Superior temporal gyrus (tissue), 1 donor: ENCODE measurements at regions not wholly inside any gene's neighbourhood (a gene's known extent, or its start where the extent isn't known, plus 50 kb on each side); places are given as distances from the start of the nearest gene placed in this dataset.
"Not testable (repeated sequence)": the region's sequence is repeated elsewhere in the genome, so short reads cannot be mapped to it uniquely, and the experiment has no call there.

ENCODE experiments used
- DNase-seq: peaks from one replicate; pipeline ENCODE4 v3.0.0-alpha.2; 2016; ENCODE audit errors: extremely low spot score

DNA sequence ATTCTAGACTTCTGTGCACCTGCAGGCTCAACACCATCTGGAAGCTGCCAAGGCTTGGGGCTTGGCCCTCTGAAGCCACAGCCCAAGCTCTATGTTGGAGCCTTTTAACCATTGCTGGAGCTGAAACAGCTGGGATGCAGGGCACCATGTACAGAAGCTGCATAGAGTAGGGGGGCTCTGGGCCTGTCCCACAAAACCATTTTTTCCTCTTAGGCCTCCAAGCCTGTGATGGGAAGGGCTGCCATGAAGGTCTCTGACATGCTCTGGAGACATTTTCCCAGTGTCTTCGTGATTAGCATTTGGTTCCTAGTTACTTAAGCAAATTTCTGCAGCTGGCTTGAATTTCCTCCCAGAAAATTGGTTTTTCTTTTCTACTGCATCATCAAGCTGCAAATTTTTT lies 999.3 kb upstream of the GRIA3 start:
- DNase-seq, result no peak

- no peak for DNase-seq
Measured at GRCh38 chrX:122187069-122187713, 996.9 kb upstream of the GRIA3 start.

DNA sequence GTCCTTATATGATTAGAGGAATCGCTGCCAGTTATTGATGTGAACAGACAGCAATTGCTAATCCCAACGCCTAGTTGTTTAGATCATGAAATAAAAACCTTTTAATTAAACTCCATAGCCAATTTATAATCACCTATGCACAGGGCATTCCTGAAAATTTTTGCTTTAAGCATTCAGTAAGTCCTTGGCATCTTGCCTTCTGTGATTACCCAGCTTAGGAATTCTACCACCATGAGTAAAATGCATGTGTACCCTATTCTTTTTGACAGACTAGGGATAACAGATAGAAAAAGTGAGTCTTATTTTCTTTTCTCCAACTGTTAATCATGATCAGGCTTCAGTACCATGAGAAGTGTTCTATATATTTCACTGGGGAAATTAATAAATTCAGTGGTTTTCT lies 995.3 kb upstream of the GRIA3 start:
- no peak for DNase-seq

GRCh38 chrX:122196343-122196742 lies 987.7 kb upstream of the GRIA3 start:
- no peak for DNase-seq

DNA sequence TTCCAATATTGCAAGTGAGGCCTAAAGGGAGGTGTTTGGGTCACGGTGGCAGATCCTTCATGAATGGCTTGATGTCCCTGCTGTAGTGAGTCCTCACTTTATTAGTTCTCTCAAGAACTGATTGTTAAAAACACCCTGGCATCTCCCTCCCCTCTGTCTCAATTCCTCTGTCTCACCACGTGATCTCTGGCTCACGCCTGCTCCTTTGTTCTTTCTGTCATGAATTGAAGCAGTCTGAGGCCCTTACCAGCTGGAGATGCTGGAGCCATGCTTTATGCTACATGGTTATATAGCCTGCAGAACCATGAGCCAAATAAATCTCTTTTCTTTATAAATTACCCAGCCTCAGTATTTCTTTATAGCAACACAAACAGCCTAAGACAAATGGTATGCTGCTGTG lies 980.7 kb upstream of the GRIA3 start:
- no peak for DNase-seq

DNA sequence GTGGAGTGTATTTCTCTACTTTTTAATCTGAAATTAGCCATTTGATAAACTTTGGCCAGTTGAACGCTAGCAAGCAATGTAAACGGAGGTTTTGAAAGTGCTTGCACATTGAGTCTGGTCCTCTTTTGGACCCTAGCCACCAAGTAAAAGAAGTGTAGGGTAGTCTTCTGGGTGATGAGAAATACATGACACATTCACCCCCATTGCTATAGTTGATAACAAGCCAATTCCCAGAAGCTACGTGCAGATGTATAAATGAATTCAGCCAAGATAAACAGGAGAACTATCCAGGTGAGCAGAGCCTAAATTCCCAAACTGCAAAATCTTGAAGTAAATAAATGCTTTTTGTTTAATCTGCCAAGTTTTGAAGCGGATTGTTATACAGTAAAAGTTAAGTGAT lies 965.4 kb upstream of the GRIA3 start:
- no peak for DNase-seq

DNA sequence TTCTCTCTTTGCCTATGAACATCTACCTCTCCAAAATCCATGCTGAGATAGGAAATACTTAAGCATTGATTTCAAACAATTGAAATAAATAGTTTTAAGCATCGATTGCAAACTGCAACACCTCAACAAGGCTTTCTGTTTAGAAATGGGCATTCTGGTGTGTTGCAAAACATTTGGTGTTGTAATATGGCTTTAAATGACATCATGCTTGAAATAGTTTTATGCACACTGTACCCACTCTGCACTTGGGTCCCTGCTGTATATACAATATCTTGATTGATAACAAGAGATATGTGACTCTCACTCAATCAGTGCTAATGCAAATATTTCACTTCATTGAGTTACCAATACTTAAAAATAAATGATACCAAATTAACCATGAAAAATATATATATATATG lies 964.9 kb upstream of the GRIA3 start:
- no peak for DNase-seq

DNA sequence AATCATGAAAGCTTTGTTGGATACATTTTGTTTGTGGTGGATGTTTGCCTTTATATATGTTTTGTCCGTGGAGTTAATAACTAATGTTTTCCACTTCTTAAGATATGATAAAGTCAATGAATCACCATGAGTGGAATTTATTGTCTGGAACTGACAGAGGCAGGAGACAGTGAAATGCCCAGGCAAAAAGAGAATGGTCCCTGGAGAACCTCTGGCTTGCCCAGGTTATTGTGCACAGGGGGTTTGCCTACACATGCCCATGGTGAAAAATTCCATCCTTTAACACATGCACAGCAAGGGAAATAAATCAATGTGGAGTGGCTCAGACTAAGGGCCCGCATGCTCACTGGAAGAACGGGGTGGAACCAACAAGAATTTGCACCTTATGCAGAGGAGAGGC lies 964.3 kb upstream of the GRIA3 start:
- no peak for DNase-seq

DNA sequence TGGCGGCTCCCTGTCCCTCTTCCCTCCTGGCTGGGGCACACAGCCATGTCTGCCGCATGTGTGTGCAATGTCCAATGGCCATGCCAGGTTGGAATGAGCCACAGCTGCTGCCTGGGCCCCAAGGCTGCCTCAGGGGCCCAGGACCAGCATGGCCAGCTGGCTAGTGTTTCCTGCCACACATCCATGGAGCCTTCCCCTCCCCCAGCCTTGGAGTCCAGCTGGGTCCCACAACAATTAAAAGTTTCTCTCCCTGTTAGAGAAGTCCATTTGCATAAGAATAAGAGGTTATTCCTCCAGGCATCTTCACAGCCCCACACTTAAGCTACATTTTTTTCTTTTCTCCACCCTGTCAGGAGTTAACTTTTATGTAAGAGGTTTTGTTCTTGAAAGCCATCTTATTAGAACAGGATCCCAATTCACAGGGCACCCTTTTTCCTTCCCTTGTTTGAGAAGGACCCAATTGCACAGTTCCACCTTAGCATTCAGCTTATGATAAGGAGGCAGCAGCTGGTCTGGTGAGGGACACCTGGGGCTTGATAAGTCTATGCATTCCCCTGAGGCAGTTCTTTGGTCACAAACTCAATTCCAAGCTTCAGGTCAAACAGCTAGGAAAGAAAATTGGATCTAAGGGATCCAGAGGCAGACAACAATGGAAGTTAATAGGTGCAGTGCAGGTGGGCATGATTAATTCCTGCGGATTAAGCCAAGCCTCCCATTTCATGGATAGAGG lies 963.3 kb upstream of the GRIA3 start:
- no peak for DNase-seq

DNA sequence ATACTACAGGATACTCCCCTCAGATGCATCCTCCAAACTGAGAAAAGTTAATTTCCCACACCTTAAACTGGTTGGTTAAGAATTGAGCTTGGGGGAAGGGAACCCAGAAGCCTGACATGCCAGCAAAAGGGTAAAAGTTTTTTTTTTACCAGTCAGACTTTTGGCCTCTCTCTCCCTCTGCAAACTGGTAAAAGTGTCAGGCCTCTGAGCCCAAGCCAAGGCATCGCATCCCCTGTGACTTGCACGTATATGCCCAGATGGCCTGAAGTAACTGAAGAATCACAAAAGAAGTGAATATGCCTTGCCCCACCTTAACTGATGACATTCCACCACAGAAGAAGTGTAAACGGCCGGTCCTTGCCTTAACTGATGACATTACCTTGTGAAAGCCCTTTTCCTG lies 962.3 kb upstream of the GRIA3 start:
- not testable (repeated sequence) for DNase-seq

DNA sequence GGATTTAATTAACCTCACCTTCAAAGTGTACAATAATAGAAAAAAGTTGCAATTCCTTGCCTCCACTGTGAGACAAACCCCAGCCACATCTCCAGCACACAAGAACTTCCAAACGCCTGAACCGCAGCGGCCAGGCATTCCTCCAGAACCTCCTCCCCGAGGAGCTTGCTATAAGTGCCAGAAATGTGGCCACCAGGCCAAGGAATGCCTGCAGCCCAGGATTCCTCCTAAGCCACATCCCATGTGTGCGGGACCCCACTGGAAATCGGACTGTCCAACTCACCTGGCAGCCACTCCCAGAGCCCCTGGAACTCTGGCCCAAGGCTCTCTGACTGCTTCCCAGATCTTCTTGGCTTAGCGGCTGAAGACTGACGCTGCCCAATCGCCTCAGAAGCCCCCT lies 959.9 kb upstream of the GRIA3 start:
- not testable (repeated sequence) for DNase-seq

- DNase-seq, result no peak
Measured at GRCh38 chrX:122238801-122239200, 945.3 kb upstream of the GRIA3 start.

- DNase-seq, result no peak
Measured at GRCh38 chrX:122241959-122242358, 942.1 kb upstream of the GRIA3 start.

DNA sequence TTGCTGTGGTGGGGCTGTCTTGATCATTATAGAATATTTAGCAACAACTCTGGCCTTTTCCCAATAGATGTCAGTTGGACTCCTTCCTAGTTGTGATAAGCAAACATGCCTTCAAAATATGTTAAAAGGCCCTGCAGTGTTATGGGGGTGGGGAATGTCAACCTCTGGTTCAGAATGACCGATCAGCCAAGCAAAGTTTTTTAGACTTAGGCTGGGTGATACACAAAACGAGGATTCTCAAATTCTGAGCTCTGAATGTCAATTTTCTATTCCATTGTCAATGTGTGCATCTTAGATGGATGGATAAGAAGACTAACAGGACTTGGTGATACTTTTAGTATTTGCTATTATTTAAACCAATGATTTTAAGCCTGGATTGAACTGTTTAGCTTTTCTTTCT lies 940.0 kb upstream of the GRIA3 start:
- no peak for DNase-seq

DNA sequence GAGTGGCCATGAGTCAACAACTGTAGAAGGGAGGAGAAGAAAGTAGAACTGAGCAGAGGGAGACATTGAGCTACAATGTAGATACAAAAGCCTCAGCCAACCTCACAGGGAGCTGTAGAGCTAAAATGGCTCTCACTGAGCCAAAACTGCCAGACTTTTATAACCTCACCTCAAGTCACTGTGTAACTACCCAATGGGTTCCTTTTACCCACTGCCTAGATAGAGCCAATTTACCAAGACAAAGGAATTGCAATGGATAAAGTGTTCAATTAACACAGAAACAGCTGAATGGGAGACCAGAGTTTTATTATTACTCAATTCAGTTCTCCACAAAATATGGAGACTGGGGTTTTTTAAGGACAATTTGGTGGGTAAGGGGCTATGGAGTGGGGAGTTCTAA lies 938.9 kb upstream of the GRIA3 start:
- DNase-seq, result no peak

DNA sequence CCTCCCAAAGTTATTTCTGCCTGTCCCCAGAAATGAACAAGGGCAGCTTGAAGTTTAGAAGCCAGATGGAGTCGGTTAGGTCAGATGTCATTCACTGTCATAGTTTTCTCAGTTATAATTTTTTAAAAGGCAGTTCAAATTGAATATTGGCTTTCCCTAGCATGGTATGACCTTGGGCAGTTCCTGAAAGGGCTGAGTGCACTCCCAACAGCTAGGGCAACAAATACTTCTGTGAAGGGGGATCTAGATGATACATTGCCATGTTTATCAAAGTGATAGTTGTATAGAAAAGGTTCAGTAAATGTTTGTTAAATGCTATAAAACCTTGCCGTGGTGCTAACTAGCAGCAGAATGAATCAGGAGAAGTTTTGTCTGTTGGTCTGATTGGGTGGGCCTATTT lies 938.1 kb upstream of the GRIA3 start:
- DNase-seq, result no peak

- DNase-seq, result no peak
Measured at GRCh38 chrX:122246937-122247336, 937.1 kb upstream of the GRIA3 start.

- DNase-seq, result no peak
Measured at GRCh38 chrX:122248681-122249080, 935.4 kb upstream of the GRIA3 start.

- no peak for DNase-seq
Measured at GRCh38 chrX:122252454-122252853, 931.6 kb upstream of the GRIA3 start.

DNA sequence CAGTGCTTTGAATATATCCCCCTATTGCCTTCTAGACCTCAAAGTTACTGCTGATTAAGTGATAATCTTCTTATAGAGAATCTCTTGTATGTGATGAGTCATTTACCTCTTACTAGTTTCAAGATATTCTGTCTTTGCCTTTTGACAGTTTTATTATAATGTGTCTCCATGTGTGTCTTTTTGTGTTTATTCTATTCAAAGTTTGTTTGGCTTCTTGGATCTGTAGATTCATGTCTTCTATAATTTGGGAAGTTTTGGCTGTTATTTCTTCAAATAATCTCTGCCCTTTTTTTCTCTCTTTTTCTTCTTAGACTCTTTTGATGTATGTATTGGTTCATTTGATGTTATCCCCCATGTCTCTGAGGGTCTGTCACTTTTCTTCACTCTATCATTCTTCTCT lies 915.7 kb upstream of the GRIA3 start:
- DNase-seq, result no peak

DNA sequence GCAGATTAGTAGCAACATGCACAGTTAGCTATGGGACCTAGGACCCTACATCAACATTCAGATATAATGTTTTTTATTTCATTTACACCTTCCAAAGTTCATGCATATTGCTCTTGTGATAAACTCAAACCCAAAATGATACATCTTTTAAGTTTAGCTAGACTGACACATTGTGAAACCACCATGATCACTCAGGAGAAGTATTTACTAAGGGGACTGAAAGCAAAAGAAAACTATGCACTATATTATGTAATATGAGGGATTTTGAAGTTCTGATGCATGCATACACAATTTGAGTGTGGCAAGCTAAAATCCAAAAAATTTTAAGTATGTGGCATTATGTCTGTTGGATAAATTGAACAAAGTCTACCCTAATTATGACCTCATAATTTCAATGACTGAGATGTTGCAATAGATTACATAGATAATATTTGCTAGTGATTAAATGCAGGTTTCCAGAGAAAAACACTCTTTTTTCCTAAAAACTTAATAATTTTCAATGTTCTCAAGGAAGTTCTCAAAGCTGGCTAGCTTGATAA lies 914.8 kb upstream of the GRIA3 start:
- no peak for DNase-seq

GRCh38 chrX:122270809-122271494 lies 913.1 kb upstream of the GRIA3 start:
- no peak for DNase-seq

DNA sequence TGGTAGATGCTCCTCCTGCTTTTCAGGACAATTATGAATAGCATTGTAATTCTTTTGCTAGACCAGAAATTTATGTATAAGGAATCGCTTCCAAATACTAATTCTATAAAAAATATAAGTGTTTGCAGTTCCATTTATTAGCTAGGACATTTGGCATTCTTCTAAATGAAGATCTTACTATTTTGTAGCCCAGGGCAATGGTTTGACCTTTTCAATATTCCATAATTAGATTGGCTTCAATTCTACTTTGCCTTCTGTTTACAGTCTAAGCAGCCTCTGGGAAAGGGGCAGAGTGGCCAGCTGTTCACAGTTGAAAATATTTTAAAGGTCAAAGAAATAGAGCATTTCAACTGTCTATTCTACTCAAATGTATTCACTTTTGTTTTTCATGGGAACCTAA lies 912.1 kb upstream of the GRIA3 start:
- DNase-seq, result no peak
